ENCODE measurements at regions not wholly inside any gene's neighbourhood (a gene's known extent, or its start where the extent isn't known, plus 50 kb on each side); places are given as distances from the start of the nearest gene placed in this dataset.
A peak's percentile ranks its signal among the peaks of the same experiment; 100 is the strongest.
"Not testable (repeated sequence)": the region's sequence is repeated elsewhere in the genome, so short reads cannot be mapped to it uniquely, and the experiment has no call there.

DNA sequence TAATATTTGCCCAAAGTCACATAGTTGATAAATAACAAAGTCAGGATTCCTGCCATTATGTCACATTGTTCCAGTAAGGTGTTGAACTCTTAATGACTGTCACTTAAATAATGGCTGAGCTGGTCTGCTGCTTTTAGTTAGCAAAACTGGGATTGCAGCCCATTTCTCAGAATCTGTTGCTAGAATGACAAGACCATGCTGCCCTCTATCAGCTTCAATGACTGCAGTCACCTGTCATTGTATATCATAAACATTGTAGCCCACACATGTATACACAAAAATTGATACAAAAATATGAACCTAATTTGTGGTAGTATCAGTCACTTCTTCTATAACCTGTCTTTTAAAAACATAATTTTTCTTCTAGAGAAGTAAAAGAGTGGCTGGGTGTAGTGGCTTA, 121.1 kb downstream of the FAM161A start:
- H3K4me3 ChIP-seq = no peak overlapping the region
- peaks cover 2% of the 10 kb centered on the region; the same call in 1 of the 2 replicates for H3K27me3 ChIP-seq
- no peaks in the 10 kb centered on the region for H3K36me3 ChIP-seq
- DNase-seq = no peak
- no peaks in the 10 kb centered on the region for H3K9me3 ChIP-seq

DNA sequence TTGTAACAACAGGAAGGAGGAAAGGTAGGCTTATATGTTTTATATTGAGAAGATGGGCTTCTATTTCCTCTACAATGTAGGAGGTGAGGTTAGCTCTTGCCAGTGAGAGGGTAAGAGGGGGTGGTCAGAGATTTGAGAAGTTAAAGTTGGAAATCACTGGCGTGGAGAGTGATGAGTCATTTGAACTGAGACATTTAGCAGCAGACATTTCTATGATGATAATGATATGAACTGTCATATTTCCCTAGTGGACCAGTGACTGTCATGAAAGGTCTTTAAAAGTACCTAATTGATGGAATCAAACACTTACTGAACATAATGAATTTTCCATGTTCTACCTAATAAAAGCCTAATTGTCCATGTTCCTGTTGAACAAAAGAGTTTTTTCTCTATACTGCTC, 126.1 kb downstream of the FAM161A start:
- Histone ChIP-seq H3K4me3 (no peak overlapping the region), H3K9me3 (no peaks in the 10 kb centered on the region; the same call in 1 of the 2 replicates), H3K27me3 (peaks cover 2% of the 10 kb centered on the region; the same call in 1 of the 2 replicates), H3K36me3 (no peaks in the 10 kb centered on the region)
- no peak for DNase-seq

DNA sequence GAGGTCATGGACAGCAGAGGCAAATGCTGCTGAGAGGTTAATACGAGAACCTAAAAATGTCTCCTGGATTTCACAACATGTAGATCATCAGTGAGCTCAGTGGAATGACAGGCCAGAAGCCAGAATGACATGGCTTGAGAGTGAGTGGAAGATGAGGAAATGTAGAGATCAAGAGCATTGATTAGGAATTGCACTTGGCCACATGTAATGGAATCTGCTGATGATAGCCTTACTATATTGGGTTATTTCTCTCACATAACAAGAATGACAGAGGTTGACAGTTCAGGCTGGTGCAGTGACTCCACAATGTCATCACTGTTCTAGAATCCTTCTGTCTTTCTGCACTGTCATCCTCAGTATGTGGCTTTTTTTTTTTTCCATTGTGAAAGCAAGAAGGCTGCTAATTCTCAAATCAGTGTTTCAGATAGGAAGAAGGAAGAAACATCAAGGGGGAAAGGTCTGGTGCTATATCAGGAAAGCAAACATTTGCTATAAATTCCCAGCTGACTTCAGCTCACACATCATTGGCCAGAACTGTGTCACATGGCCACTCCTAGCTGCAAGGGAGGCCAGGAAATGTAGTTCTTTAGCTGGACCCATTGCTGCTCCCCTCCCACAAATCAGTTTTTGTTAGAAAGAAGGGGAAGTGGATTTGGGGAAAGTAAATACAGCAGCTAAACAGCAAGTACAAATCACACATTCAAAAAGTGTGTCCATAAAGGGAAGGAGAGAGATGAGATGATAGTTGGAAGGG, 127.2 kb downstream of the FAM161A start:
- Histone ChIP-seq H3K4me3 (no peak overlapping the region), H3K36me3 (no peaks in the 10 kb centered on the region), H3K27me3 (peaks cover 2% of the 10 kb centered on the region; the same call in 1 of the 2 replicates), H3K9me3 (no peaks in the 10 kb centered on the region; the same call in 1 of the 2 replicates)
- no peak for DNase-seq

DNA sequence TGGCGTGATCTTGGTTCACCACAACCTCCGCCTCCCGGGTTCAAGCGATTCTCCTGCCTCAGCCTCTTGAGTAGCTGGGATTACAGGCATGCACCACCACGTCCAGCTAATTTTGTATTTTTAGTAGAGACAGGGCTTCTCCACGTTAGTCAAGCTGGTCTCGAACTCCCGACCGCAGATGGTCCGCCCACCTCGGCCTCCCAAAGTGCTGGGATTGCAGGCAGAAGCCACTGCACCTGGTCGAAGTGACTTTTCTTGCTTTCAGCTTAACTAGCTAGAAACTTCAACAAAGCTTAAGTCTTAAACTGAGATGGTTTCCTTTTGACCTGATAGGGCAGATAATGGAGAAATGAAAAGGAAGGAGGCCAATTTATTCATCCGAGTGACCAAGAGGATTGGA, 130.5 kb downstream of the FAM161A start:
- H3K4me3 ChIP-seq, DNase-seq, H3K27me3 ChIP-seq, H3K36me3 ChIP-seq, H3K9me3 ChIP-seq: not testable (repeated sequence)

GRCh38 chr2:61722800-61723199, 131.1 kb downstream of the FAM161A start:
- peaks cover under 1% of the 10 kb centered on the region; the same call in 1 of the 2 replicates for H3K27me3 ChIP-seq
- no peak for DNase-seq
- no peak overlapping the region for H3K4me3 ChIP-seq
- H3K9me3 ChIP-seq = no peaks in the 10 kb centered on the region; the same call in 1 of the 2 replicates
- H3K36me3 ChIP-seq = no peaks in the 10 kb centered on the region

- no peak for DNase-seq
- no peaks in the 10 kb centered on the region for H3K27me3 ChIP-seq
- no peak overlapping the region for H3K4me3 ChIP-seq
- H3K9me3 ChIP-seq = no peaks in the 10 kb centered on the region
- no peaks in the 10 kb centered on the region for H3K36me3 ChIP-seq
Measured at GRCh38 chr2:61722318-61722717, 131.5 kb downstream of the FAM161A start.

DNA sequence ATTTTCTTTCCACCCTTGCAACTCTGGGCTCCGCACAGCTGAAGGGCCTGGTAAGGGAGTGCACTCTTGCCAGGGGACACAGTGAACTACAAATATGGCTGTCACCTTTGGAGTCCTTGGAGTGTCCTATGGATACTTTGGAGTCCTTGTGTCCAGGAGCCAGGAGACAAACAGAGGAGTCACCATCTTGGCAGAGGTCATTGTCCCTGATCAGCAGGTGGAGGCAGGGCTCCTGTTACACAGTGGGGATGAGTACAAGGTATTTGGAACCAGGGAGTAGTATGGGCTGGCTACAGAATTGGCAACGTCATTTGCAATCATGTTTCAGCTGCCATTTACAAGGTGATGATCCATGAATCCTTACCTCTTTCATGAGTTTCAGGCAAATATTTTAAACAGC, 132.5 kb downstream of the FAM161A start:
- DNase-seq = no peak
- Histone ChIP-seq H3K36me3 (no peaks in the 10 kb centered on the region), H3K9me3 (no peaks in the 10 kb centered on the region), H3K27me3 (no peaks in the 10 kb centered on the region), H3K4me3 (no peak overlapping the region)

- H3K27me3 ChIP-seq = no peaks in the 10 kb centered on the region
Measured at GRCh38 chr2:61720911-61721310, 132.9 kb downstream of the FAM161A start.

GRCh38 chr2:61718965-61719364, 134.9 kb downstream of the FAM161A start:
- no peak for DNase-seq
- H3K4me3 ChIP-seq = no peak overlapping the region
- H3K9me3 ChIP-seq = no peaks in the 10 kb centered on the region
- H3K36me3 ChIP-seq = no peaks in the 10 kb centered on the region
- H3K27me3 ChIP-seq = no peaks in the 10 kb centered on the region

More at GRCh38 chr2:61720911-61721310, 132.9 kb downstream of the FAM161A start:
- H3K4me3 ChIP-seq = no peak overlapping the region
- H3K36me3 ChIP-seq = no peaks in the 10 kb centered on the region
- no peak for DNase-seq
- no peaks in the 10 kb centered on the region for H3K9me3 ChIP-seq

DNA sequence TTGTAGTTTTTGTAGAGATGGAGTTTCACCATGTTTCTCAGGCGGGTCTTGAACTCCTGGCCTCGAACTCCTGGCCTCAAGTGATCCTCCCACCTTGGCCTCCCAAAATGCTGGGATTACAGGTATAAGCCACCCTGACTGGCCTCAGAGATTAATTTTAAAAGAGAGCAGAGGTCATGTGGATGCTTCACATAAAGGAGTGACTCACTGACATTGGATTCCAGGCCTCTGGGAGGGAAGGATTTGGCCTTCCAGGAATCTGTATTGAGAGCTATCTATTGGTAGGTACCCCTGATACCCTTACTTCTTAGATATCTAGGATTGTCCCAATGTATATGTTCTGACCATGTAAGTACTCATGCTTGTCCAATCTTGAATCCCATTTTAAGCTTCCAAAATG, 138.4 kb downstream of the FAM161A start:
- no peaks in the 10 kb centered on the region for H3K36me3 ChIP-seq
- no peak for DNase-seq
- no peak overlapping the region for H3K4me3 ChIP-seq
- no peaks in the 10 kb centered on the region for H3K9me3 ChIP-seq
- no peaks in the 10 kb centered on the region for H3K27me3 ChIP-seq

DNA sequence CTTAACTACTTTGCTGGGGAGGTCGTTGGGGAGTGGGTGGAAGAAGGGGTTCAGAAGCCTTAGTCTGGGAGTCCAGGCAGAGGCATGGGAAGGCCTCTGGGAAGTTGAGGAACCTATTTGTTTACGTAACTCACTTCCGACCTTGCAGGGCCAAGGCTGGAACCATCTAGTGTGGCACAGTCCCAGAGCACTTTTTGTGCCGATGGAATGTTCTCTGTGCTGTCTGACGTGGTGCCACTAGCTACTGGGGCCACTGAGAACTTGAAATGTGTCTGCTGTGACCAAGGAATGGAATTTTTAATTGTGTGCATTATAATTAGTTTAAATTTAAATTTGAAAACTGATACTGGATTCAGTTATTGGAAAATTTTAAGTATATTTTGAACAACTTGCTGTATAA, 139.7 kb downstream of the FAM161A start:
- H3K9me3 ChIP-seq = no peaks in the 10 kb centered on the region
- no peak overlapping the region for H3K4me3 ChIP-seq
- no peaks in the 10 kb centered on the region for H3K27me3 ChIP-seq
- H3K36me3 ChIP-seq = no peaks in the 10 kb centered on the region
- DNase-seq = no peak

- Histone ChIP-seq H3K4me3 (no peak overlapping the region), H3K9me3 (no peaks in the 10 kb centered on the region), H3K27me3 (no peaks in the 10 kb centered on the region), H3K36me3 (no peaks in the 10 kb centered on the region)
- no peak for DNase-seq
Measured at GRCh38 chr2:61713457-61713856, 140.4 kb downstream of the FAM161A start.

DNA sequence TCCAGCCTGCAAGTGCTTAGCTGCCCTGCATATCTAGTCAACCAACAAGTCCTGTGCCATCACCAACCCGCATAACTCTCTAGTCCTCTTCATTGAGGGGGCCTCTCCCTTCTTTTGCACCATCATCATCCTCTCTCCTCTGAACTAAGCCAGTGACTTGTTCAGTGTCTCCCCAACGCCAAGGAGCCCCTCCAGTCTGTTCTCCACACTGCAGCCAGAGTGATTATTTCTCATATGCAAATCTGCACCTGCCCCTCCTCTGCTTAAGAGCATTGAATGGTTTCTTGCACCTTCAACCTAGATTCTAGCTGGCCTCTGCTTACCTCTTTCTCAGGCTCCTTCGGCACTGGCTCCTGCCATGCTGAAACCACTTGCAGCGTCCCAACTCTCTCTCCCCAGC, 141.8 kb downstream of the FAM161A start:
- H3K4me3 ChIP-seq = no peak overlapping the region
- H3K27me3 ChIP-seq = no peaks in the 10 kb centered on the region
- H3K9me3 ChIP-seq = no peaks in the 10 kb centered on the region
- no peak for DNase-seq
- no peaks in the 10 kb centered on the region for H3K36me3 ChIP-seq

GRCh38 chr2:61710711-61711110, 143.1 kb downstream of the FAM161A start:
- Histone ChIP-seq H3K4me3 (no peak overlapping the region), H3K9me3 (no peaks in the 10 kb centered on the region), H3K36me3 (no peaks in the 10 kb centered on the region), H3K27me3 (no peaks in the 10 kb centered on the region)
- DNase-seq = no peak

DNA sequence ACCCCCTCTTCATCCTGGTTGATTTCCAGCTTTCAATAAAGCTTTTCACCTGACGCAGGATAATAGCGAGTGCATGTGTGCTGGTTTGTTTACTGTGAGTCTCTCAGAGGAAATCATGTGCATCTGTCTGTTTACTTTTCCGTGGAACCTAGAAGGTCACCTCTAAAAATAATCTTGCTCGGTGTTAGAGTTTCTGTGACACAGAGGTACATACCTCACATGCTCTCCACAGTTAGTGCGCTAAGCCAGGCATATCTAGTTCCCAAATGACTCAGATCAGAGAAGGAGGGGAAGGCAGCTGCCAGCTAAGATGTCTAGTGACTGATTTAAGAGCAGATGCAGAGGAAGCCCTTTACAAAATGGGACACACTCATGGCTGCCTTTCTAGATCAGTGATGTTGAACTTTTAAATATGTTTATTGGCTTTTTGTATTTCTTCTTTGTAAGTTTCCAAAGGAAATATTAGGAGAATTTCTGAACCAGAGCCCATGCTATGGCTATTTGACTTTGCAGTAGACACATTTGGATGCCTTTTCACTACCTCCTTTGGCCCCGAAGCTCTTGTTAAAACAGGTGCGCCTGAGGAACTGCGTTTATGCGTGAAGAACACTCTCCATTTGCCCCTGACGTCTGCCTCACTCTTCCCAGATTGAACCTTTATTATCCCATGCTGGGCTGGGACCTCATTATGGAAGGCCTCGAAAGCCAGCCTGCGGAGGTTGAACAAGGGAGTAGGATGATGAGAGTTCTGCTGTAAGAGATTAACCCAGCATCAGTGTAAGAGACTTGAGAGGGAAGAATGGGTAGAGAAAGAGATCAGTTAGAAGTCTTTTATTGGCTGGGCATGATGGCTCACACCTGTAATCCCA, 145.6 kb downstream of the FAM161A start:
- Histone ChIP-seq H3K27me3 (no peaks in the 10 kb centered on the region), H3K4me3 (no peak overlapping the region), H3K9me3 (no peaks in the 10 kb centered on the region), H3K36me3 (no peaks in the 10 kb centered on the region)
- peak; percentile 25 for DNase-seq

- H3K9me3 ChIP-seq = no peaks in the 10 kb centered on the region
- no peak overlapping the region for H3K4me3 ChIP-seq
- H3K36me3 ChIP-seq = no peaks in the 10 kb centered on the region
- no peaks in the 10 kb centered on the region for H3K27me3 ChIP-seq
- DNase-seq = no peak
Measured at GRCh38 chr2:61705625-61706024, 148.2 kb downstream of the FAM161A start.

DNA sequence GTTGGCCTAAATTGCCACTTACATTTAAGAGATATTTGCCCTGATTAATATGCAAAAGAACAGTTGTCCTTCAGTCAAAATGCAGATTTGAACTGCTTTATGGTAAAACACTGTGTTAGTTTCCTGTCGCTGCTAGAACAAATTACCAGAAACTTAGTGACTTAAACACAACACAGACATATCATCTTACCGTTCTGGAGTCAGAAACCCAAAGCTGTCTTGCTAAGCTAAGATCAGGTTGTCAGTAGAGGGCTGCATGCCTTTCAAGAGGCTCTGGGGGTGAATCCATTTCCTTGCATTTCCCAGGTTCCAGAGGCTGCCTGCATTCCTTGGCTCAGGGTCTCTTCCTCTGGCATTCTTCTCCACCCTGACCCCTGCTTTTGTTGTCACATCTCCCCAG, 149.5 kb downstream of the FAM161A start:
- Histone ChIP-seq H3K36me3 (no peaks in the 10 kb centered on the region), H3K9me3 (no peaks in the 10 kb centered on the region), H3K4me3 (no peak overlapping the region), H3K27me3 (no peaks in the 10 kb centered on the region)
- DNase-seq = no peak

DNA sequence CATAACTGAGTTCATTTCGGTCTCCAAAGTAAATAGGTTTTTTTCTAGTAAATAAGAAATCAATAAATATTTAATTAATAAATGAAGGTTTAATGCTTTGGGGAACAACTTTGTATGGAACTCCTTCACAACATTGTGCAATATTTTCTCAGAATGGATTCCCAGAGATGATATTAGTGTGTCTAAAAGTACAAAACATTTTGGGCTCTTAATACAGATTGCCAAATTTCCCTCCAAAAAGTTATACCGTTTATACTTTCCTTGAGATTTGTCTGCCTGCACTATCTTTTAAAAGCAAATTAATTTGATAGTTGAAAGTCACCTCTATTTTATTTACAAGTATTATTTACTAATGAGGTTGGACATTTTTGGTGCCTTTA, 151.8 kb downstream of the FAM161A start:
- H3K36me3 ChIP-seq = no peaks in the 10 kb centered on the region
- no peak for DNase-seq
- H3K4me3 ChIP-seq = no peak overlapping the region
- no peaks in the 10 kb centered on the region for H3K9me3 ChIP-seq
- no peaks in the 10 kb centered on the region for H3K27me3 ChIP-seq
